ENCODE measurements at regions not wholly inside any gene's neighbourhood (a gene's known extent, or its start where the extent isn't known, plus 50 kb on each side); places are given as distances from the start of the nearest gene placed in this dataset.

- in situ Hi-C loops (cut with HindIII; ENCODE audit: low pct_ligation_motif_present, low sequenced_read_pairs), result no loop called here
- Histone ChIP-seq H3K4me3 (ENCODE audit: low read depth, low read length) (no peak overlapping the region), H3K36me3 (replicated peaks) (no peaks in the 10 kb centered on the region), H3K27me3 (replicated peaks) (no peaks in the 10 kb centered on the region), H3K27ac (no peak overlapping the region)
- no peak for DNase-seq
- no peak for TF ChIP-seq CTCF (IDR thresholded peaks at IDR 0.05; ENCODE audit: low read depth, low read length, missing control alignments)
Observed at GRCh38 chr5:84741056-84741455, 356.4 kb upstream of the EDIL3 start.

- H3K27ac ChIP-seq, result no peak overlapping the region
- in situ Hi-C loops (cut with HindIII; ENCODE audit: low pct_ligation_motif_present, low sequenced_read_pairs), result no loop called here
- H3K27me3 ChIP-seq (replicated peaks), result no peaks in the 10 kb centered on the region
- no peak overlapping the region for H3K4me3 ChIP-seq (ENCODE audit: low read depth, low read length)
- no peak for TF ChIP-seq CTCF (IDR thresholded peaks at IDR 0.05; ENCODE audit: low read depth, low read length, missing control alignments)
- no peak for DNase-seq
- H3K36me3 ChIP-seq (replicated peaks), result no peaks in the 10 kb centered on the region
Observed at GRCh38 chr5:84729326-84729725, 344.6 kb upstream of the EDIL3 start.

- no peak overlapping the region for H3K4me3 ChIP-seq (ENCODE audit: low read depth, low read length)
- no peak overlapping the region for H3K27ac ChIP-seq
Observed at GRCh38 chr5:84727708-84728107, 343.0 kb upstream of the EDIL3 start.

GRCh38 chr5:84725946-84726570 lies 341.4 kb upstream of the EDIL3 start:
- Histone ChIP-seq H3K27ac (no peak overlapping the region), H3K27me3 (replicated peaks) (no peaks in the 10 kb centered on the region), H3K36me3 (replicated peaks) (no peaks in the 10 kb centered on the region), H3K4me3 (ENCODE audit: low read depth, low read length) (no peak overlapping the region)
- in situ Hi-C loops (cut with HindIII; ENCODE audit: low pct_ligation_motif_present, low sequenced_read_pairs), result no loop called here
- DNase-seq, result no peak
- TF ChIP-seq CTCF (IDR thresholded peaks at IDR 0.05; ENCODE audit: low read depth, low read length, missing control alignments), result no peak

More at GRCh38 chr5:84727708-84728107, 343.0 kb upstream of the EDIL3 start:
- no peak for DNase-seq
- in situ Hi-C loops (cut with HindIII; ENCODE audit: low pct_ligation_motif_present, low sequenced_read_pairs), result no loop called here
- TF ChIP-seq CTCF (IDR thresholded peaks at IDR 0.05; ENCODE audit: low read depth, low read length, missing control alignments), result no peak
- Histone ChIP-seq H3K27me3 (replicated peaks) (no peaks in the 10 kb centered on the region), H3K36me3 (replicated peaks) (no peaks in the 10 kb centered on the region)

- peak; percentile 76 for DNase-seq
- H3K4me3 ChIP-seq (ENCODE audit: low read depth, low read length), result no peak overlapping the region
- in situ Hi-C loops (cut with HindIII; ENCODE audit: low pct_ligation_motif_present, low sequenced_read_pairs), result no loop called here
- no peaks in the 10 kb centered on the region for H3K27me3 ChIP-seq (replicated peaks)
- H3K27ac ChIP-seq, result no peak overlapping the region
- H3K36me3 ChIP-seq (replicated peaks), result no peaks in the 10 kb centered on the region
- no peak for TF ChIP-seq CTCF (IDR thresholded peaks at IDR 0.05; ENCODE audit: low read depth, low read length, missing control alignments)
Observed at GRCh38 chr5:84724683-84725082, 340.0 kb upstream of the EDIL3 start.

- Histone ChIP-seq H3K36me3 (replicated peaks) (no peaks in the 10 kb centered on the region), H3K27ac (no peak overlapping the region), H3K4me3 (ENCODE audit: low read depth, low read length) (no peak overlapping the region), H3K27me3 (replicated peaks) (no peaks in the 10 kb centered on the region)
- in situ Hi-C loops (cut with HindIII; ENCODE audit: low pct_ligation_motif_present, low sequenced_read_pairs), result no loop called here
- TF ChIP-seq CTCF (IDR thresholded peaks at IDR 0.05; ENCODE audit: low read depth, low read length, missing control alignments), result no peak
- DNase-seq, result no peak
Observed at GRCh38 chr5:84724181-84724580, 339.5 kb upstream of the EDIL3 start.

Data from brain microvascular endothelial cell (primary cell).